Karpas-422 (cell line): ENCODE measurements at regions not wholly inside any gene's neighbourhood (a gene's known extent, or its start where the extent isn't known, plus 50 kb on each side); places are given as distances from the start of the nearest gene placed in this dataset.

Experiments used
- DNase-seq: peaks from one replicate; pipeline ENCODE4 v3.0.0-alpha.2; 2015
- H2AFZ ChIP-seq: fragments of 200-600 bp; sonication (generic); 2 replicates; pipeline ENCODE4 v1.6.1; 2014; ENCODE audit warnings: antibody characterized with exemption, low read length, mixed read lengths
- H3K27ac ChIP-seq: fragments of 200-600 bp; sonication (generic); 2 replicates; pipeline ENCODE4 v1.5.1; 2014; ENCODE audit warnings: mild to moderate bottlenecking, low read length, moderate library complexity
- H3K27me3 ChIP-seq: fragments of 200-600 bp; sonication (generic); 2 replicates; pipeline ENCODE4 v1.6.1; 2014; ENCODE audit warnings: low read length, mixed read lengths
- H3K36me3 ChIP-seq: fragments of 200-600 bp; sonication (generic); 2 replicates; pipeline ENCODE4 v1.6.1; 2014; ENCODE audit warnings: low read length, mixed read lengths; ENCODE audit not compliant: insufficient read depth
- H3K4me1 ChIP-seq: fragments of 200-600 bp; sonication (generic); 2 replicates; pipeline ENCODE4 v1.6.1; 2014; ENCODE audit warnings: mild to moderate bottlenecking, low read length, mixed read lengths
- H3K4me2 ChIP-seq: fragments of 200-600 bp; sonication (generic); 2 replicates; pipeline ENCODE4 v1.6.1; 2014; ENCODE audit warnings: low read length, low read depth, mild to moderate bottlenecking; ENCODE audit not compliant: poor library complexity, severe bottlenecking
- H3K4me3 ChIP-seq: fragments of 200-600 bp; sonication (generic); 2 replicates; pipeline ENCODE4 v1.5.1; 2014; ENCODE audit warnings: mild to moderate bottlenecking, antibody characterized with exemption, low read length, mixed read lengths
- H3K79me2 ChIP-seq: fragments of 200-600 bp; sonication (generic); 2 replicates; pipeline ENCODE4 v1.6.1; 2014; ENCODE audit warnings: mild to moderate bottlenecking, low read length, mixed read lengths
- H3K9ac ChIP-seq: fragments of 200-600 bp; sonication (generic); 2 replicates; pipeline ENCODE4 v1.6.0; 2014; ENCODE audit warnings: low read length
- H3K9me2 ChIP-seq: fragments of 200-600 bp; sonication (generic), shearing (Covaris generic); replicated peaks from 2 replicates; pipeline ENCODE4 v1.6.0; 2014; ENCODE audit warnings: mild to moderate bottlenecking, low read length, moderate library complexity; ENCODE audit not compliant: insufficient read depth
- H3K9me3 ChIP-seq: fragments of 300-700, 200-600 bp; sonication (generic); 2 replicates; pipeline ENCODE4 v1.6.1; 2014; ENCODE audit warnings: low read length, mixed read lengths
- H4K20me1 ChIP-seq: fragments of 200-600 bp; sonication (generic); 2 replicates; pipeline ENCODE4 v1.6.1; 2014; ENCODE audit warnings: mild to moderate bottlenecking, antibody characterized with exemption, low read length, low read depth; ENCODE audit not compliant: insufficient read depth

DNA sequence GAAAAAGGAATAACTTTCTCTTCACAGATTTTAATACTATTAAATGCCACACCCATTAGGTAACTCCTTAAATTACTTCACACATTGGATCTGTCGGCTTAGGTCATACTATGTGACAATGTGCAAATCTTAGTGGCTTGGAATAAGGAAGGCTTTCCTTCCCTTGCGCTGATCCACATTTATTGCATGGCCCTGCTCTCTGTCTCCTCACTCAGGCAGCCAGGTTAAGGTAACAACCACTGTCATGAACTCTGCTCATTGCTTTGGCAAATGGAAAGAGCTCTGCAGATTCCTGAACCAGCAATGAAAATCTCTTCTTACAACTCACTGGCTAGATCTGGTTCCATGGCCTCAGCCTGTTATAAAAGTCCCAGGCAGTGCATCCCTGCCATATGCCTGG lies 121.9 kb upstream of the NFIB start:
- H2AFZ ChIP-seq = no peak overlapping the region
- H3K9ac ChIP-seq = no peak overlapping the region
- H3K27ac ChIP-seq = no peak overlapping the region
- no peaks in the 10 kb centered on the region for H4K20me1 ChIP-seq
- no peaks in the 10 kb centered on the region for H3K9me2 ChIP-seq
- peaks cover 7% of the 10 kb centered on the region for H3K4me1 ChIP-seq
- no peak overlapping the region for H3K4me2 ChIP-seq
- no peaks in the 10 kb centered on the region for H3K27me3 ChIP-seq
- DNase-seq = no peak
- H3K36me3 ChIP-seq = no peaks in the 10 kb centered on the region
- no peak overlapping the region for H3K4me3 ChIP-seq
- H3K9me3 ChIP-seq = no peaks in the 10 kb centered on the region
- H3K79me2 ChIP-seq = no peaks in the 10 kb centered on the region

DNA sequence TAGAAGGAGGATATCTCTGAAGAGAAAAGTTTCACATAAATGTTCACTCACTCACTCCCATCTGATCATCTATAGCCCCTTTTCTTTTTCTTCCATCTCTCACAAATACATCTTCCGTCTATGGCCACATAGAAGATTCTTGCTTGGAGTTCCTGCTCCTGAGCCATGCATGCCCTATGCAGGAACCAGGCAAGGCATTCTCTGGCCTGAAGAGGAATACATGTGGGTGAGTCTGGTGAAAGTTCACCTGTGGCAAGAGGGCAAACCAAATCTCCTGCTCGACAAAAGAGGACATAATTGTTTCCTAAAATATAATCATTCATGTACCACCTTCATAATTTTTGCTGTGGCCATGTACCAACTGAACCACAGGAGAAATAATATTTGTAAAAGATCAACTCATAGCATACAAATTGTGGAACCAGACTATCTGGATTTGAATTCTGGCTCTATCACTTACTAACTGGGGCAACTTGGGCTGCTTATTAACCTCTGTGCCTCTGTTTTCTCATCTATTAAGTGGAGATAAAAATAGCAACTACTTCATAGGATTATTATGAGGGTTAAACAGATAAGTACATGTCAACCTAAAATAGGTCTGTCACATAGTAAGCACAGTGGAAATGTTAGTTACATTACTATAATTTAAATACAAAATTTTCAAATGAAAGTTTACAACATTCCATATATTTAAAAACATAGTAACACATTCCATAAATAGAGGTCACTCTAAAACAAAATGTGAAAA lies 121.2 kb upstream of the NFIB start:
- Histone ChIP-seq H3K4me2 (no peak overlapping the region), H3K9ac (no peak overlapping the region), H3K27ac (no peak overlapping the region), H2AFZ (no peak overlapping the region), H3K79me2 (no peaks in the 10 kb centered on the region), H3K27me3 (no peaks in the 10 kb centered on the region), H3K4me3 (no peak overlapping the region), H3K36me3 (no peaks in the 10 kb centered on the region), H3K4me1 (peaks cover 7% of the 10 kb centered on the region), H3K9me3 (no peaks in the 10 kb centered on the region), H3K9me2 (no peaks in the 10 kb centered on the region), H4K20me1 (no peaks in the 10 kb centered on the region)
- no peak for DNase-seq

DNA sequence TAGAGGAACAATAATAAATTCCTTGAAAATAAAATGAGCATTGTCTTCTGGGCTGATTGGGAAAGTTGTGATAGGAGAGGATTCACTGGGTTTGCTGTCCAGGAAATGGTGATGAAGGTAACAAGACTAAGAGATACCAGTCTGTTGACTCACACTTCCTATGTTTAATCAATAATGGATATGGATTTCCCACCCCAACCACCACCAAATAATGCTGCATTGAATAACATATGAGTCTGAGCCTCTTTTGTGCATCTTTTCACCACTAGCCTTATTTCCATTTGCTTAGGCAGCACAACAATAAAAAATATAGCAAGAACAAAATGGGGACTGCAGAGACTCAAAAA lies 120.2 kb upstream of the NFIB start:
- no peak overlapping the region for H3K9ac ChIP-seq
- H3K9me3 ChIP-seq = no peaks in the 10 kb centered on the region
- H3K4me2 ChIP-seq = no peak overlapping the region
- H3K27ac ChIP-seq = no peak overlapping the region
- H3K4me3 ChIP-seq = no peak overlapping the region
- H3K36me3 ChIP-seq = no peaks in the 10 kb centered on the region
- no peak for DNase-seq
- H3K79me2 ChIP-seq = no peaks in the 10 kb centered on the region
- no peaks in the 10 kb centered on the region for H4K20me1 ChIP-seq
- no peak overlapping the region for H2AFZ ChIP-seq
- H3K9me2 ChIP-seq = no peaks in the 10 kb centered on the region
- H3K27me3 ChIP-seq = no peaks in the 10 kb centered on the region
- H3K4me1 ChIP-seq = peaks cover 12% of the 10 kb centered on the region

DNA sequence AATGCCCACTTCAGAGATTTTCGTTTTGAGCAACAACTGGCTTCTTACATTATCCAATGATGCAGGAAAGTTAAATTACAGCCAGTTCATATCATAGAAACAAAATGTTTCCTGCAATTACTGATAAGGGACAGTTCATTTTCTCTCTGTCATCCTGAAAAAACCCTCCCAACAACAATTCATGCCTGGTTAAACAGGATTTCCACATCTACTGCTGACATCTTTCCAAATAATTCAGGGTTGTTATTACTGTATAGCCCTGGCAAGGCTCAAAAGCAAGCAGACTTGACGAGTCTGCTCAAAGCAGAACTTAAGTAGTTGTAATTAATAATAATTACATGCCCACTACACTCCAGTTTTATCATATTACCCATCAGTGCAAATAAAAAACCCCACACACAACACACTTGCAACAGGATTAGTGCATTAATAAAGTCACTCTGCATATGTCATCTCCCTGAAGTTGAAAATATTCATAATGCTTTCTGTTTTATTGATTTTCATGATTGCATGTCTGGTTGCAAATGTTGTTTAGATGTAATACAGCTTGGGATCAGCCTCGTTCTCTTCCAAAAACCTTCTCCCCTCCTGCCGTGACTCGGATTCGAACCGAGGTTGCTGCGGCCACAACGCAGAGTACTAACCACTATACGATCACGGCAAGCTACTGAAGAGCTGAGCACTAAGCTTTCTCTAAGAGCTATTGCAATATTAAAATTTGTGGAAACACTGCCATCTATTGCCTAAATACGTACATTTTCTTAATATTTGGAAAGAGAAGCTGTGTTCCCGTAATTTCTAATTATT lies 119.6 kb upstream of the NFIB start:
- Histone ChIP-seq H3K9ac (0 out of 2 replicates have a peak overlapping the region, but pooled peaks have one; percentile 2), H3K9me3 (no peaks in the 10 kb centered on the region), H3K4me1 (peaks cover 17% of the 10 kb centered on the region), H3K27ac (no peak overlapping the region), H2AFZ (0 out of 2 replicates have a peak overlapping the region, but pooled peaks have one; percentile 13), H3K79me2 (no peaks in the 10 kb centered on the region), H4K20me1 (no peaks in the 10 kb centered on the region), H3K4me3 (no peak overlapping the region; the same call in 1 of the 2 replicates), H3K9me2 (no peaks in the 10 kb centered on the region), H3K27me3 (no peaks in the 10 kb centered on the region), H3K36me3 (no peaks in the 10 kb centered on the region), H3K4me2 (peak overlapping the region; percentile 24)
- peak; percentile 84 for DNase-seq

DNA sequence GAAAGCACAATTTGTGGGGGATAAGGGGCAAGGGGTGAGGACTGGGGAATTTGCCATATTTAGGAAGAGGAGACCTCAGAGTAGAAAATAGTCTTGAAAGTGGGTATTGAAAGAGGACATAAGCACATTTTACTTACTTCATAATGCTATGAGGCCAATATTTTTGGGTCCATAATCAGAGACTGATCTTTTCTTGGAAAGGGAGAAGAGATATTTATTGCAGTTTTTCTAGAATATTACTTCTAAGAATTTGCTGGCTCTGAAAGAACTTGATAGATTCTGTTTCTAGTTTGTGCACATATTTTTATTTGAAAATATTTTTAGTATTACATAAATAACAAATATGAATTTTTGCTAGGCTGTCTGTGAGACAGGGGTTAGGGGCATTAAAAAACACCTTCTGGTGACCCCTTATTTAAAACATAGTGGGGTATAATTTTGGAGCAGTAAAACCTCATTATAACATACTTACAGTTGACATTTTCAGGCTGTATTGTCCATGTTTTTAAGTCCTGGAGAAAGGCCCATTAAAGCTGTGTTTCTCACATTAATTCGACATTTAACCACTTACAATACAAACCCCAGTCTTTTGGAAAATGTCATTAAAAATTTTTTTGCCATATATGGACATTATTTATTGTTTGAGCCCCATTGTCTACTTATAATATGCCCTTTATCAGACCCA lies 118.9 kb upstream of the NFIB start:
- Histone ChIP-seq H3K27me3 (no peaks in the 10 kb centered on the region), H3K9me3 (no peaks in the 10 kb centered on the region), H3K4me2 (peak overlapping the region; percentile 24), H4K20me1 (no peaks in the 10 kb centered on the region), H2AFZ (no peak overlapping the region), H3K27ac (no peak overlapping the region), H3K79me2 (no peaks in the 10 kb centered on the region), H3K36me3 (no peaks in the 10 kb centered on the region), H3K4me1 (peaks cover 25% of the 10 kb centered on the region), H3K9me2 (no peaks in the 10 kb centered on the region), H3K4me3 (no peak overlapping the region), H3K9ac (no peak overlapping the region)
- no peak for DNase-seq

DNA sequence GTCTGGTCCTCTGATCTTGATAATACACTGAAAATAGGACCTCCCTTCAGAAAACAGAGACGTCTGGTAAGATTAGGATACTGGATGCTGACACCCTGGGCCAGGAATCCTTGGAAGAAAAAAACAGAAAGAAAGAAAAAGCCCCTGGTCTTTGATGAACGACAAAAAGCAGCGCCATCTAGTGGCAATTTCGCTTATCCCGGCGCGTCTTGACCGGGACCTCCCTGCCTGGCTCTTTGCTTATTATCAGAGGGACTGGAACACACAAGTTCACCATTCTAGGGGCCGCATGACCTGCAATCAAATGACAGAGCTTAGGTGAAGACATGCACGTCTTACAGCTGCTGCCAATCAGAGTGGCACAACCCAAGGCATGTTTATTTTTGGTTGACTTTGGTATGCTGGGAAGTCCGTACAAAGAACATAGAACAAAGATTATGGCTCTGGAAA lies 114.9 kb upstream of the NFIB start:
- peak; percentile 93 for DNase-seq
- peak overlapping the region; percentile 26 for H3K9ac ChIP-seq
- no peaks in the 10 kb centered on the region for H3K79me2 ChIP-seq
- no peaks in the 10 kb centered on the region for H3K9me2 ChIP-seq
- H3K9me3 ChIP-seq = no peaks in the 10 kb centered on the region
- peaks cover 64% of the 10 kb centered on the region for H3K4me1 ChIP-seq
- H3K4me2 ChIP-seq = peak overlapping the region; percentile 62
- no peaks in the 10 kb centered on the region for H3K36me3 ChIP-seq
- H2AFZ ChIP-seq = peak overlapping the region; percentile 70
- H4K20me1 ChIP-seq = no peaks in the 10 kb centered on the region
- no peaks in the 10 kb centered on the region for H3K27me3 ChIP-seq
- H3K27ac ChIP-seq = peak overlapping the region; percentile 84
- H3K4me3 ChIP-seq = peak overlapping the region; percentile 12

DNA sequence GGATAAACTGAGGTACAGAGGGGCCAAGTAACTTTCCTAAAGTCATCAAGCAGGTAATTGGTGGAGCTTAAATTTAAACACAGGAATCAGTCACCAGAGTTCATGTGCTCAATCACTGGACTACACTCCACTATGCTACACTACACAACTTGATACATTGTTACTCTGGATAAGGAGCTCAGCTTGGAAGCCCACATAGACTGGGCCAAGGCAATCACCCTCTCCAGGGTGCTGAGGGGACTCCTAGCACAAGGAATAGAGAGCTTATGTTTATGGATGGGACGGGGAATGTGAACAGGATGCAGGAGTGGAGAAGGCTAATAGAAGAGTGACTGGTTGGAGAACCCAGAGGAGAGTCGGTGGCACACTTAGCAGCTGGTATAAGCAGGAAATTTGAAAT lies 113.5 kb upstream of the NFIB start:
- Histone ChIP-seq H3K9me3 (no peaks in the 10 kb centered on the region), H3K9ac (peak overlapping the region; percentile 40; the same call in 1 of the 2 replicates), H2AFZ (peak overlapping the region; percentile 88), H4K20me1 (no peaks in the 10 kb centered on the region), H3K4me3 (no peak overlapping the region), H3K4me1 (peaks cover 67% of the 10 kb centered on the region), H3K9me2 (no peaks in the 10 kb centered on the region), H3K79me2 (no peaks in the 10 kb centered on the region), H3K4me2 (peak overlapping the region; percentile 69), H3K27ac (peak overlapping the region; percentile 84), H3K36me3 (no peaks in the 10 kb centered on the region), H3K27me3 (no peaks in the 10 kb centered on the region)
- no peak for DNase-seq

DNA sequence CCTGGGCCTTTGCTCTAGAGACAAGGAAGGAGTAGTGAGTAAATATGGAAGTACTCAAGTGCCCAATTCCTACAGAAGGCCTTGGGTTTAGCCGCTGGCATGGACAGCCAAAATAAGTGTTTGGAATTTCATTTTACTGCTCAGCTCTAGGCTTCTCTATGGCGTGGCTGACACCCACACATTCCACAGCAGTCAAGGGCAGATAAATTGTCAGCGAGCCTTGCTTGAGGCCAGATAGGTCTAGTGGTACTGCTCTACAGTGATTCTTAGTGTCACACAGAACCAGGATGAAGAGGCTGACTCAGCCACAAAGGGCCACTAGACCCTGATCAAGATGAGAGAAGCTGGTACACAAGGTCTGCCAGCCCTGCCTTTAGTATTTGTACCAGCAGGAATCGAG lies 111.0 kb upstream of the NFIB start:
- Histone ChIP-seq H3K9me3 (no peaks in the 10 kb centered on the region), H4K20me1 (no peaks in the 10 kb centered on the region), H3K27me3 (no peaks in the 10 kb centered on the region), H3K4me1 (peaks cover 78% of the 10 kb centered on the region), H3K9me2 (no peaks in the 10 kb centered on the region), H3K79me2 (no peaks in the 10 kb centered on the region), H3K9ac (no peak overlapping the region), H3K4me3 (no peak overlapping the region), H3K4me2 (no peak overlapping the region), H2AFZ (no peak overlapping the region; the same call in 1 of the 2 replicates), H3K27ac (peak overlapping the region; percentile 84), H3K36me3 (no peaks in the 10 kb centered on the region)
- no peak for DNase-seq
